Caco-2 (cell line): ENCODE measurements at regions not wholly inside any gene's neighbourhood (a gene's known extent, or its start where the extent isn't known, plus 50 kb on each side); places are given as distances from the start of the nearest gene placed in this dataset.

Source experiments
- BruUV-seq: library from RNA; stranded (reverse); fragments of 400-500 nt; replicated peaks from 2 replicates; lab custom pipeline; 2021; lab: Mats Ljungman, UMichigan
- CTCF ChIA-PET: fragments of 300-600 bp; sonication (Branson Sonifier 250); formaldehyde crosslinking; loops from one replicate; lab custom pipeline; 2022; ENCODE audit warnings: antibody characterized with exemption; lab: Charles Lee
- POLR2A ChIA-PET: fragments of 300-600 bp; sonication (Branson Sonifier 250); formaldehyde crosslinking; loops from one replicate; lab custom pipeline; 2022; ENCODE audit warnings: antibody characterized with exemption; lab: Charles Lee
- DNase-seq, 2 experiments: peaks; one replicate each; pipeline versions ENCODE4 v3.0.0 to v3.0.0-alpha.2; 2020 to 2022
- H3K27me3 ChIP-seq: replicated peaks from 2 replicates; pipeline ENCODE4 v1.6.0; 2011; ENCODE audit warnings: low read length; ENCODE audit not compliant: control insufficient read depth, insufficient read depth
- H3K36me3 ChIP-seq: 2 replicates; pipeline ENCODE4 v1.5.1; 2011; ENCODE audit warnings: low read length; ENCODE audit not compliant: control insufficient read depth, insufficient read depth
- H3K4me1 ChIP-seq: fragments of 250-450 bp; sonication (Bioruptor Pico); 2 replicates; pipeline ENCODE4 v1.5.1; 2020; ENCODE audit warnings: mild to moderate bottlenecking
- H3K4me3 ChIP-seq: 2 replicates; pipeline ENCODE4 v1.5.1; 2011; ENCODE audit warnings: low read depth, mild to moderate bottlenecking, control low read depth, low read length
- H3K9me3 ChIP-seq: fragments of 250-450 bp; sonication (Bioruptor Pico); 2 replicates; pipeline ENCODE4 v1.5.1; 2020; ENCODE audit warnings: mild to moderate bottlenecking, moderate library complexity
- H3K27ac Mint-ChIP-seq: one replicate; pipeline ENCODE4 v1.8.0; 2022; ENCODE audit warnings: mixed read lengths; ENCODE audit not compliant: unreplicated experiment
- H3K27me3 Mint-ChIP-seq: one replicate; pipeline ENCODE4 v1.8.0; 2022; ENCODE audit warnings: mixed read lengths; ENCODE audit not compliant: insufficient read depth, unreplicated experiment
- H3K36me3 Mint-ChIP-seq: one replicate; pipeline ENCODE4 v1.8.0; 2022; ENCODE audit warnings: mild to moderate bottlenecking, mixed read lengths; ENCODE audit not compliant: insufficient read depth, unreplicated experiment
- H3K4me1 Mint-ChIP-seq: one replicate; pipeline ENCODE4 v1.8.0; 2022; ENCODE audit warnings: low read depth, mixed read lengths; ENCODE audit not compliant: unreplicated experiment
- H3K4me3 Mint-ChIP-seq: one replicate; pipeline ENCODE4 v1.8.0; 2022; ENCODE audit warnings: mild to moderate bottlenecking, moderate library complexity, mixed read lengths; ENCODE audit not compliant: unreplicated experiment
- H3K9me3 Mint-ChIP-seq: one replicate; pipeline ENCODE4 v1.8.0; 2022; ENCODE audit warnings: mixed read lengths; ENCODE audit not compliant: unreplicated experiment
- CTCF ChIP-seq, 2 experiments: fragments of 200-600 bp in 1 of 2; IDR thresholded peaks; 1 replicate in 1 of 2; 2 replicates in 1 of 2; pipeline versions ENCODE4 v1.5.1 to v1.8.0; 2011 to 2022; ENCODE audit warnings: antibody characterized with exemption in 1 of 2, control low read depth in 1 of 2, inconsistent platforms in 1 of 2, low read depth in 1 of 2, low read length in 1 of 2, mild to moderate bottlenecking in 1 of 2, moderate library complexity in 1 of 2; ENCODE audit not compliant: insufficient read depth in 1 of 2, severe bottlenecking in 1 of 2, unreplicated experiment in 1 of 2
- intact Hi-C: fragments of 100-400 bp; cut with micrococcal nuclease; formaldehyde crosslinking; loops from one replicate; pipeline ENCODE4 v1.10.0; 2022; ENCODE audit not compliant: unreplicated experiment

GRCh38 chr20:7399114-7399513, 541.1 kb downstream of the HAO1 start:
- Mint-ChIP-seq H3K9me3 (no peaks in the 10 kb centered on the region), H3K27me3 (peaks cover 3% of the 10 kb centered on the region), H3K4me1 (peaks cover 7% of the 10 kb centered on the region), H3K4me3 (no peak overlapping the region), H3K36me3 (no peaks in the 10 kb centered on the region), H3K27ac (no peak overlapping the region)
- DNase-seq: no peak
- Histone ChIP-seq H3K27me3 (no peaks in the 10 kb centered on the region; the same call in 1 of the 2 replicates), H3K36me3 (no peaks in the 10 kb centered on the region), H3K9me3 (no peaks in the 10 kb centered on the region), H3K4me1 (no peaks in the 10 kb centered on the region), H3K4me3 (no peak overlapping the region)
- CTCF ChIA-PET: no interaction called here
- intact Hi-C loops: loop anchor here (5.0 kb wide), 1 partner anchor 52 kb away; no protein-coding TSS in a partner anchor
- no TSS peak for BruUV-seq
- no peak for TF ChIP-seq CTCF (IDR thresholded peaks at IDR 0.05; ENCODE audit: insufficient read depth in 1 of 2, low read depth in 1 of 2, low read length in 1 of 2, severe bottlenecking in 1 of 2, unreplicated experiment in 1 of 2)
- POLR2A ChIA-PET: no interaction called here

GRCh38 chr20:7399575-7399974, 540.7 kb downstream of the HAO1 start:
- H3K9me3 ChIP-seq: no peaks in the 10 kb centered on the region
- no peak overlapping the region for H3K4me3 ChIP-seq
- BruUV-seq: no TSS peak
- H3K4me1 Mint-ChIP-seq: peaks cover 7% of the 10 kb centered on the region
- no peaks in the 10 kb centered on the region for H3K36me3 ChIP-seq
- ChIA-PET CTCF (no interaction called here), POLR2A (no interaction called here)
- H3K4me1 ChIP-seq: no peaks in the 10 kb centered on the region
- H3K27me3 ChIP-seq: no peaks in the 10 kb centered on the region; the same call in 1 of the 2 replicates
- no peaks in the 10 kb centered on the region for H3K36me3 Mint-ChIP-seq
- H3K9me3 Mint-ChIP-seq: no peaks in the 10 kb centered on the region
- no peak for TF ChIP-seq CTCF (IDR thresholded peaks at IDR 0.05; ENCODE audit: insufficient read depth in 1 of 2, low read depth in 1 of 2, low read length in 1 of 2, severe bottlenecking in 1 of 2, unreplicated experiment in 1 of 2)
- no peak for DNase-seq
- peaks cover 3% of the 10 kb centered on the region for H3K27me3 Mint-ChIP-seq
- intact Hi-C loops: loop anchor here (5.0 kb wide), 1 partner anchor 52 kb away; no protein-coding TSS in a partner anchor
- no peak overlapping the region for H3K27ac Mint-ChIP-seq
- H3K4me3 Mint-ChIP-seq: peak overlapping the region; percentile 10

- H3K4me1 Mint-ChIP-seq: no peaks in the 10 kb centered on the region
- no peaks in the 10 kb centered on the region for H3K9me3 Mint-ChIP-seq
- no peaks in the 10 kb centered on the region for H3K4me1 ChIP-seq
- H3K27me3 Mint-ChIP-seq: peaks cover 2% of the 10 kb centered on the region
- no peak for TF ChIP-seq CTCF (IDR thresholded peaks at IDR 0.05; ENCODE audit: insufficient read depth in 1 of 2, low read depth in 1 of 2, low read length in 1 of 2, severe bottlenecking in 1 of 2, unreplicated experiment in 1 of 2)
- no peak overlapping the region for H3K4me3 Mint-ChIP-seq
- H3K36me3 Mint-ChIP-seq: no peaks in the 10 kb centered on the region
- BruUV-seq: no TSS peak
- no peaks in the 10 kb centered on the region for H3K9me3 ChIP-seq
- DNase-seq: no peak
- POLR2A ChIA-PET: no interaction called here
- CTCF ChIA-PET: no interaction called here
- no peaks in the 10 kb centered on the region for H3K27me3 ChIP-seq
- no peak overlapping the region for H3K4me3 ChIP-seq
- no peak overlapping the region for H3K27ac Mint-ChIP-seq
- intact Hi-C loops: no loop called here
- H3K36me3 ChIP-seq: no peaks in the 10 kb centered on the region
These were observed 533.6 kb downstream of the HAO1 start for GRCh38 chr20:7406671-7407070.
